CD14-positive monocyte (primary cell): ENCODE measurements at regions not wholly inside any gene's neighbourhood (a gene's known extent, or its start where the extent isn't known, plus 50 kb on each side); places are given as distances from the start of the nearest gene placed in this dataset.
"Not testable (repeated sequence)": the region's sequence is repeated elsewhere in the genome, so short reads cannot be mapped to it uniquely, and the experiment has no call there.

Source experiments
- DNase-seq, 3 donors: peaks; one replicate each; pipeline ENCODE4 v3.0.0-alpha.2; 2011 to 2022
- H2AFZ ChIP-seq: 2 replicates; pipeline ENCODE4 v1.6.0; 2012; ENCODE audit warnings: mild to moderate bottlenecking, low read depth, low read length, inconsistent platforms; ENCODE audit not compliant: insufficient read depth, poor library complexity, severe bottlenecking
- H3K27ac ChIP-seq, 2 donors: 1 replicate in 1 of 2; 2 replicates in 1 of 2; pipeline ENCODE4 v1.5.1; 2012 to 2013; ENCODE audit warnings: low read length in 2 of 2, control low read depth in 1 of 2, inconsistent platforms in 1 of 2, low read depth in 1 of 2, mild to moderate bottlenecking in 1 of 2
- H3K27me3 ChIP-seq, 2 donors: one replicate each; pipeline versions ENCODE4 v1.6.0 to v1.6.1; 2011 to 2013; ENCODE audit warnings: low read length in 2 of 2; ENCODE audit not compliant: control insufficient read depth in 2 of 2, insufficient read depth in 2 of 2
- H3K36me3 ChIP-seq, 2 donors: replicated peaks in 1 of 2; 1 replicate in 1 of 2; 2 replicates in 1 of 2; pipeline versions ENCODE4 v1.5.1 to v1.6.1; 2012 to 2013; ENCODE audit warnings: low read length in 2 of 2, control low read depth in 1 of 2, inconsistent platforms in 1 of 2, mild to moderate bottlenecking in 1 of 2; ENCODE audit not compliant: insufficient read depth in 2 of 2, control insufficient read depth in 1 of 2
- H3K4me1 ChIP-seq, 2 donors: 1 replicate in 1 of 2; 2 replicates in 1 of 2; pipeline versions ENCODE4 v1.5.1 to v1.6.1; 2012 to 2013; ENCODE audit warnings: low read length in 2 of 2, control low read depth in 1 of 2, inconsistent platforms in 1 of 2, mild to moderate bottlenecking in 1 of 2, moderate library complexity in 1 of 2; ENCODE audit not compliant: insufficient read depth in 2 of 2, control insufficient read depth in 1 of 2
- H3K4me2 ChIP-seq: replicated peaks from 2 replicates; pipeline ENCODE3; 2012; ENCODE audit warnings: low read length, moderate library complexity, mild to moderate bottlenecking; ENCODE audit not compliant: poor library complexity, severe bottlenecking; ENCODE audit errors: extremely low read depth
- H3K4me3 ChIP-seq, 3 experiments: fragments of 200-600 bp in 1 of 3; sonication (generic) in 1 of 3; replicated peaks in 1 of 3; 1 replicate in 2 of 3; 2 replicates in 1 of 3; pipeline ENCODE4 v1.5.1; 2011 to 2013; ENCODE audit warnings: low read length in 3 of 3, mild to moderate bottlenecking in 3 of 3, control low read depth in 2 of 3, low read depth in 2 of 3, inconsistent platforms in 1 of 3, moderate library complexity in 1 of 3
- H3K79me2 ChIP-seq: 2 replicates; pipeline ENCODE4 v1.6.0; 2012; ENCODE audit warnings: mild to moderate bottlenecking, control low read depth, inconsistent platforms, low read length, moderate library complexity; ENCODE audit not compliant: insufficient read depth
- H3K9ac ChIP-seq: 2 replicates; pipeline ENCODE4 v1.6.0; 2017; ENCODE audit warnings: low read length, mild to moderate bottlenecking; ENCODE audit not compliant: insufficient read depth, poor library complexity, severe bottlenecking
- H3K9me3 ChIP-seq, 2 donors: replicated peaks in 1 of 2; 1 replicate in 1 of 2; 2 replicates in 1 of 2; pipeline versions ENCODE4 v1.5.1 to v1.6.1; 2012 to 2013; ENCODE audit warnings: low read length in 2 of 2, control low read depth in 1 of 2; ENCODE audit not compliant: control insufficient read depth in 1 of 2, insufficient read depth in 1 of 2
- H4K20me1 ChIP-seq: 2 replicates; pipeline ENCODE4 v1.6.0; 2012; ENCODE audit warnings: mild to moderate bottlenecking, low read length, control low read depth, moderate library complexity; ENCODE audit not compliant: insufficient read depth
- H3K27ac Mint-ChIP-seq, 7 donors: one replicate each; pipeline ENCODE4 v1.8.0; 2020; ENCODE audit warnings: mild to moderate bottlenecking in 7 of 7, mixed read lengths in 7 of 7, moderate library complexity in 6 of 7, inconsistent platforms in 2 of 7
- H3K27me3 Mint-ChIP-seq, 3 donors: one replicate each; pipeline ENCODE4 v1.8.0; 2021 to 2022; ENCODE audit warnings: low read depth in 3 of 3, mild to moderate bottlenecking in 3 of 3, mixed read lengths in 3 of 3, moderate library complexity in 3 of 3, inconsistent platforms in 1 of 3
- H3K36me3 Mint-ChIP-seq, 2 donors: one replicate each; pipeline ENCODE4 v1.8.0; 2020; ENCODE audit warnings: mixed read lengths in 2 of 2, inconsistent platforms in 1 of 2, mild to moderate bottlenecking in 1 of 2
- H3K4me1 Mint-ChIP-seq: one replicate; pipeline ENCODE4 v1.8.0; 2020; ENCODE audit warnings: mild to moderate bottlenecking, mixed read lengths
- H3K4me3 Mint-ChIP-seq, 2 donors: one replicate each; pipeline ENCODE4 v1.8.0; 2020; ENCODE audit warnings: mild to moderate bottlenecking in 2 of 2, mixed read lengths in 2 of 2, moderate library complexity in 1 of 2
- H3K9me3 Mint-ChIP-seq, 7 donors: one replicate each; pipeline ENCODE4 v1.8.0; 2020 to 2022; ENCODE audit warnings: mixed read lengths in 7 of 7, mild to moderate bottlenecking in 6 of 7, moderate library complexity in 6 of 7, inconsistent platforms in 2 of 7
- CTCF ChIP-seq: fragments of 200-600 bp; IDR thresholded peaks from one replicate; pipeline ENCODE4 v1.8.0; 2022; ENCODE audit warnings: antibody characterized with exemption, mild to moderate bottlenecking
- WGBS: methylation state at CpG from one replicate; pipeline ENCODE4 v1.1.5; 2013; ENCODE audit warnings: missing lambda C conversion rate; ENCODE audit not compliant: insufficient coverage; 5-methylcytosine and 5-hydroxymethylcytosine counted together
- intact Hi-C, 2 donors: fragments of 100-400 bp; cut with micrococcal nuclease; formaldehyde crosslinking; loops; one replicate each; pipeline versions ENCODE4 v1.15.0 to v1.15.1; 2023

GRCh38 chr12:28761897-28762296 lies 387.2 kb upstream of the FAR2 start:
- H3K9me3 Mint-ChIP-seq: peaks cover 5 to 16% (median 11%) of the 10 kb centered on the region in 7 donors
- H3K4me1 ChIP-seq, intact Hi-C loops, H3K4me3 Mint-ChIP-seq, H3K36me3 Mint-ChIP-seq, H3K4me1 Mint-ChIP-seq, H3K9me3 ChIP-seq, H4K20me1 ChIP-seq, DNase-seq, H3K27ac ChIP-seq, H3K27me3 Mint-ChIP-seq, H3K79me2 ChIP-seq, H3K4me3 ChIP-seq, H2AFZ ChIP-seq, H3K27me3 ChIP-seq, H3K36me3 ChIP-seq, H3K9ac ChIP-seq, H3K27ac Mint-ChIP-seq, H3K4me2 ChIP-seq: not testable (repeated sequence)
- no CpG with 5 or more reads among the region's 5 CpGs for WGBS

- H3K9me3 ChIP-seq: no peaks in the 10 kb centered on the region
- H3K36me3 ChIP-seq: no peaks in the 10 kb centered on the region
- DNase-seq: no peak
- H2AFZ ChIP-seq: no peak overlapping the region
- WGBS: no CpG with 5 or more reads among the region's 1 CpG
- no peaks in the 10 kb centered on the region for H3K4me1 ChIP-seq
- peaks cover 5% of the 10 kb centered on the region for H3K4me1 Mint-ChIP-seq
- no peaks in the 10 kb centered on the region for H3K79me2 ChIP-seq
- no peak overlapping the region for H3K9ac ChIP-seq
- no peak overlapping the region for H3K4me2 ChIP-seq
- no peak overlapping the region for H3K4me3 Mint-ChIP-seq
- H3K27me3 Mint-ChIP-seq: peaks cover 0 to 5% (median 3%) of the 10 kb centered on the region in 3 donors
- intact Hi-C loops: no loop called here
- H4K20me1 ChIP-seq: no peaks in the 10 kb centered on the region
- H3K4me3 ChIP-seq: no peak overlapping the region
- H3K36me3 Mint-ChIP-seq: no peaks in the 10 kb centered on the region
- no peaks in the 10 kb centered on the region for H3K27me3 ChIP-seq
- H3K27ac ChIP-seq: no peak overlapping the region
- no peak for TF ChIP-seq CTCF
- no peak overlapping the region for H3K27ac Mint-ChIP-seq
- peaks cover 2 to 13% (median 11%) of the 10 kb centered on the region in 7 donors for H3K9me3 Mint-ChIP-seq
Measured at GRCh38 chr12:28766398-28766797, 382.7 kb upstream of the FAR2 start.
